HCT116 (cell line): ENCODE measurements at regions not wholly inside any gene's neighbourhood (a gene's known extent, or its start where the extent isn't known, plus 50 kb on each side); places are given as distances from the start of the nearest gene placed in this dataset.

ENCODE experiments used
- POLR2A ChIP-seq: IDR thresholded peaks from 2 replicates; pipeline ENCODE4 v1.7.0; 2011; ENCODE audit warnings: borderline replicate concordance; ENCODE audit not compliant: insufficient read depth, insufficient read length; ENCODE audit errors: extremely low read depth
- YY1 ChIP-seq: IDR thresholded peaks from 2 replicates; pipeline ENCODE4 v1.6.1; 2011; ENCODE audit warnings: low read length, low read depth, moderate library complexity, mild to moderate bottlenecking; ENCODE audit not compliant: insufficient replicate concordance; ENCODE audit errors: extremely low read depth

DNA sequence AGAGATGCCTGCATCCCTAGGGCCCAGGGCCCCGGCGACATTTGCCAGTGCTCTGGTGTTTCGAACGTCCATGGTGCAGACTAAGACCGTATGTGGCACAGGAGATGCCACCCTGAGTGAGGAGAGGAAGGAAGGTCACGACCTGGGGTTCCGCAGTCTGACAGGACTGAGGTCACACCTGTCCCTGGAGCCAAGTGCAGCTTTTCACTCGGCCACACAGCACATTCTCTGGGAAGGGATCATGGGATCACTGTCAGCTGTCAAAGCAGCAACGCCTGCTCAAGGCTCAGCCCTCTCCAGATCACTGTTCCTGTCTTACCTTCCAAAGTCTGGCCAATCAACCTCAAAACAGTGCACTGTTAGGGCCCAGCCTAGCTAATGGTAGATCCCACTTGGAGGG is 243.6 kb downstream of the SIPA1L2 start:
- TF ChIP-seq POLR2A (no peak), YY1 (no peak)
